ENCODE measurements at regions not wholly inside any gene's neighbourhood (a gene's known extent, or its start where the extent isn't known, plus 50 kb on each side); places are given as distances from the start of the nearest gene placed in this dataset.

- FAIRE-seq: no peak
- TF ChIP-seq CTCF (IDR thresholded peaks at IDR 0.05; ENCODE audit: insufficient read depth, missing control alignments): no peak
- DNase-seq (ENCODE audit: insufficient read length, low spot score): no peak
These were observed 244.2 kb upstream of the F9 start for GRCh38 chrX:139286342-139286741.

DNA sequence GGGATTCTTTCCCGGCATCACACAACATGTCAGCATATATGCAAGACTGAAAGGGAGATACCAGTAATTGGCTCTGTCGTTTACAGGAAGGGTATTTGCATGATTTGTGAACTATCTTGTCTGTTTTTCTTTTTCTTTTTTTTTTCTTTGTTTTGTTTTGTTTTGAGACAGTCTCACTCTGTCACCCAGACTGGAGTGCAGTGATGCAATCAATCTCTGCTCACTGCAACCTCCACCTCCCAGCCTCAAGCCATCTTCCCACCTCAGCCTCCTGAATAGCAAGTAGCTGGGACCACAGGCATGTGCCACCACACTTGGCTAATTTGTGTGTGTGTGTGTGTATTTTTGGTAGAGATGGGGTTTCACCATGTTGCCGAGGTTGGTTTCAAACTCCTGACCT is 262.7 kb upstream of the F9 start:
- TF ChIP-seq CTCF (IDR thresholded peaks at IDR 0.05; ENCODE audit: insufficient read depth, missing control alignments): no peak
- DNase-seq (ENCODE audit: insufficient read length, low spot score) (no peak), FAIRE-seq (no peak)

DNA sequence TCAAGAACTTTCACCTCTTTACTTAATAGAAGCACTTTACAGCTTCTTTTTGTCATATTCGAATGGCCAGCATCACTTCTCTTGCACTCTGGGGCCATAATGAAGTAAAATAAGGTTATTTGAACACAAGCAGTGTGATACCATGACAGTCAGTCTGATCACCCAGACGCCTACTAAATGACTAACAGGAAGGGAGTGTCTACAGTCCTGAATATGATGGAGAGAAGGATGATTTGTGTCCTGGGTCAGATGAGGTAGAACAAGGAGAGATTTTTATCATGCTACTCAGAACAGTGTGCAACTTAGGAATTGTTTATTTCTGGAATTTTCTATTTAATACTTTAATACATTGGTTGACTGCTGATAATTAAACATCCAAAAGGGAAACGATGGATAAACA is 284.2 kb upstream of the F9 start:
- FAIRE-seq: no peak

GRCh38 chrX:139237141-139237540 is 293.4 kb upstream of the F9 start:
- FAIRE-seq: no peak
- no peak for TF ChIP-seq CTCF (IDR thresholded peaks at IDR 0.05; ENCODE audit: insufficient read depth, missing control alignments)

More for the DNA sequence above, 284.2 kb upstream of the F9 start:
- no peak for TF ChIP-seq CTCF (IDR thresholded peaks at IDR 0.05; ENCODE audit: insufficient read depth, missing control alignments)
- no peak for DNase-seq (ENCODE audit: insufficient read length, low spot score)

DNA sequence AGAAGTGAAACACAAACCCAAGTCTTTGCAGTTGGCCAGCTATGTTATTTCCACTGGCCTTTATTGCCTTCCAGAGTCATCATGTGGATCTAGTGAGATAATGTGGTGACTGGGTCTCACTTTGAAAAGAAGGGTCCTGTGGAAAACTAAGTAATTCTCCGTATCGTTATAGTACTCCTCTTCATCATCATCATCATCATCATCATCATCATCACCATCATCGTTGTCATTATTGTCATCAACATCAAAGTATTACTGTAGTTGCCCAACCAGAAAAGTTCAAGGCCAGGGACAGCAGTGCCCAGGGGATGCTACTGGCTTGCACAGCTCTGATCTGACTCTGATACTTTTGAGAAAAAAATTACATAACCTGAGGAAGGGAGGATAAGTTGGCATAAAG is 295.6 kb upstream of the F9 start:
- TF ChIP-seq CTCF (IDR thresholded peaks at IDR 0.05; ENCODE audit: insufficient read depth, missing control alignments): no peak
- FAIRE-seq: no peak
- no peak for DNase-seq (ENCODE audit: insufficient read length, low spot score)

More at GRCh38 chrX:139237141-139237540, 293.4 kb upstream of the F9 start:
- no peak for DNase-seq (ENCODE audit: insufficient read length, low spot score)

DNA sequence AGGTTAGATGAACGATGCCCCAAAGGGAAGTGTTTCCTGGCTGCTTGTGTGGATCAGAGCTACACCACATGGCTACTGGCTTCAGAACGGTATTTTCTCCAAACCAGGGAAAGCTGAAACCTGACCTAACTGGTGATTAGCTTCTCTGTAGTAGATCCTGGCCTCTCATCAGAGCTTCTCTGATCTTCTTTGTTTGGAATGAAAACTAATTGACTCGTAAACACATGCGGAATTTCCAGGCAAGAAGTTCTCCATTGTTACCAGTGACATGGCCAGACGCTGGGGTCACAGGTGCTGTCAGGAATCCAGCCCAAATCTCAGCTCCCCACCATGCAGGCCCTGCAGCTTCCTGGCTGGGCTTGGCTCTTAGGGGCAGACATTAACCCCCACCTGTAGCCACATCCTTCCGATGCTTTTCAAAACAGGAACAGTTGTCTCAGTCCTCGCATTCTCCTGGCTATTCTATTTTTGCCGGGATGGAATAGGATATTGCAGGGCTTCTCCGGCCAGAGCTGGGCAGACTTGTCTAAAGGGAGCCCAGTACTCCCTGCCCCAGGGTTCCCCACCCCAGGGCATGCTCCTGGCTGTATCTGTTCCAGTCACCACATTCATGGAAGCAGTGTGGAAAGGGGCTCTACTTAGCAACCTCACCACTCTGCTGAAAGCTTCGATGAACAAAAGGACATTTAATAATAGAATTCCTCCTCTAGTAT is 305.4 kb upstream of the F9 start:
- FAIRE-seq (no peak), DNase-seq (ENCODE audit: insufficient read length, low spot score) (no peak)
- no peak for TF ChIP-seq CTCF (IDR thresholded peaks at IDR 0.05; ENCODE audit: insufficient read depth, missing control alignments)

DNA sequence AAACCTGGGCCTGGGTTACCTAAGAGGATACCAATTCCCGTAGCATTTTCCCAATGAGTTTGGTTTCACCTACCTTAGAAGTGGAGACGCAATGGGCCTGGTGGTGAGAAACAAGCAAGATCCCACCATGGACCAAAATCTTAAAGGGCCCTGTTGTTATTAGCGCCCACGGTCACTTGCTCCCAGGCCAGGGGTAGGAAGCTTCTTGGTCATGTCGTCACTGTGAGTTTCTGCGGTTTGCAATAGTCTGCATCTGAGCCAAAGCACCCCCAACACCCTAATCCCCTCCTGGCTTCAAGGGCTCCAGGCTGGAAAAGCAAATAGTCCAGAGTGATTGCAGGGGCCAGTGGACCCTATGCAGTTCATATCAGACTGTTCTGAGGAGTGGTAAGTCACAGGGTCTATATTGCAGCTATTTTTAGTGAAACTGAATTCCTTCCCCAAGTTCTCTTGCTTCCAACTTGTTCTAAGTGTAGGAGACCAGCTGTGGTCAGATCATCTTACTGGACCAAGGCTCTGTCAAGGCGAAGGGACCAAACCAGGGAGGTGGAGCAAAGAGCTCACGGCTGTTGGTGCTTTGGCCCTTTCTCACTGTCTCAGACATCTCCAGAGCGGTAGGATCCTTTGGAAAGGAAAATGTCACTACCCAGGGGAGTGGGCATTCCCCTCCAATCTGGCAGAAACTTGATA is 307.9 kb upstream of the F9 start:
- FAIRE-seq (no peak), DNase-seq (ENCODE audit: insufficient read length, low spot score) (no peak)
- TF ChIP-seq CTCF (IDR thresholded peaks at IDR 0.05; ENCODE audit: insufficient read depth, missing control alignments): no peak

Data from D721Med (cell line).